ENCODE measurements at regions not wholly inside any gene's neighbourhood (a gene's known extent, or its start where the extent isn't known, plus 50 kb on each side); places are given as distances from the start of the nearest gene placed in this dataset.

DNA sequence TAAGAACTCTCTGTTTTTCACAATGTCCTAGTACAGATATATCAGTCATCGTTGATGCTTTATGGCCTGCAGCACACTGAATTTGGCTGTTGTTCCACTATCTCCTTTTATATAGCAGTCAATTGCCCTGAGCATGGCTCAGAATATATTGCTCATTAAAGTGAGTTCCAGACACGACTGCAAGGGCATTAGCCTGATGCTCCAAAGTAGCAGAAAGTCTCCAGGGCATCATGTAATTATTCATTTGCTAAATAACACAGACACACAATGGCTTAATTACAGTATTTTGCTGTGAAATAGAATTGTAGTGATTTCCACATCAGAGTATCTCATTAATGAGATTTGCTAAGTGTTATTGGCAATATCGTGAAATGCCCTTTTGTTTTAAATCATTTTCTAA lies 1167.5 kb downstream of the AACS start:
- no peak for TF ChIP-seq POLR2AphosphoS5 (IDR thresholded peaks at IDR 0.05; ENCODE audit: low read depth)
- no peak for TF ChIP-seq CTCF (IDR thresholded peaks at IDR 0.05; ENCODE audit: insufficient read depth, low read length)
- no peak for TF ChIP-seq GABPA (IDR thresholded peaks at IDR 0.05; ENCODE audit: low read depth)
- no peak for TF ChIP-seq SPI1 (IDR thresholded peaks at IDR 0.05; ENCODE audit: borderline replicate concordance, low read depth)

Data from HL-60 (cell line).